Natural killer cell treated with Interleukin-12 subunit alpha and Interleukin-12 subunit beta and Interleukin-15 and Interleukin-18, amount 100 ng/mL, for 72 hours (primary cell): ENCODE measurements at regions not wholly inside any gene's neighbourhood (a gene's known extent, or its start where the extent isn't known, plus 50 kb on each side); places are given as distances from the start of the nearest gene placed in this dataset.

Experiments
- ATAC-seq, 2 donors: fragments of 150-1000 bp; cut with Tn5 transposase in 1 of 2; sonication (Bioruptor Pico), chemical (Tn5 transposase) in 1 of 2; 2 replicates each; pipeline ENCODE4 v1.10.0; 2021
- DNase-seq: peaks from one replicate; pipeline ENCODE4 v3.0.0; 2022; ENCODE audit warnings: low spot score
- H3K27ac Mint-ChIP-seq, 2 donors: 1 replicate in 1 of 2; 2 replicates in 1 of 2; pipeline ENCODE4 v1.8.0; 2022; ENCODE audit warnings: mixed read lengths in 2 of 2, mild to moderate bottlenecking in 1 of 2, moderate library complexity in 1 of 2
- H3K27me3 Mint-ChIP-seq, 2 donors: 1 replicate in 1 of 2; 2 replicates in 1 of 2; pipeline ENCODE4 v1.8.0; 2022; ENCODE audit warnings: mixed read lengths in 2 of 2
- H3K36me3 Mint-ChIP-seq: one replicate; pipeline ENCODE4 v1.8.0; 2022; ENCODE audit warnings: mixed read lengths
- H3K4me1 Mint-ChIP-seq, 2 donors: 1 replicate in 1 of 2; 2 replicates in 1 of 2; pipeline ENCODE4 v1.8.0; 2022; ENCODE audit warnings: low read depth in 2 of 2, mixed read lengths in 2 of 2, mild to moderate bottlenecking in 1 of 2
- H3K4me3 Mint-ChIP-seq: one replicate; pipeline ENCODE4 v1.8.0; 2022; ENCODE audit warnings: mixed read lengths
- H3K9me3 Mint-ChIP-seq: 2 replicates; pipeline ENCODE4 v1.8.0; 2022; ENCODE audit warnings: mixed read lengths

- no peak overlapping the region for H3K4me3 Mint-ChIP-seq
- H3K36me3 Mint-ChIP-seq: no peaks in the 10 kb centered on the region
- peaks cover 17 to 33% of the 10 kb centered on the region in 2 donors for H3K27me3 Mint-ChIP-seq
- no peak overlapping the region for H3K27ac Mint-ChIP-seq
- H3K4me1 Mint-ChIP-seq: no peaks in the 10 kb centered on the region
- no peaks in the 10 kb centered on the region for H3K9me3 Mint-ChIP-seq
- DNase-seq: no peak
- ATAC-seq: no peak
Measured at GRCh38 chr1:115217150-115218033, 120.7 kb downstream of the NGF start.

GRCh38 chr1:115215703-115216521, 122.1 kb downstream of the NGF start:
- Mint-ChIP-seq H3K4me3 (no peak overlapping the region), H3K36me3 (no peaks in the 10 kb centered on the region), H3K27ac (no peak overlapping the region), H3K4me1 (no peaks in the 10 kb centered on the region), H3K9me3 (no peaks in the 10 kb centered on the region), H3K27me3 (peaks cover 17 to 33% of the 10 kb centered on the region in 2 donors)
- DNase-seq (no peak), ATAC-seq (no peak)

- H3K27ac Mint-ChIP-seq: no peak overlapping the region
- no peak for ATAC-seq
- H3K27me3 Mint-ChIP-seq: peaks cover 17 to 33% of the 10 kb centered on the region in 2 donors
- no peaks in the 10 kb centered on the region for H3K36me3 Mint-ChIP-seq
- no peaks in the 10 kb centered on the region for H3K9me3 Mint-ChIP-seq
- no peak overlapping the region for H3K4me3 Mint-ChIP-seq
- no peak for DNase-seq
- no peaks in the 10 kb centered on the region for H3K4me1 Mint-ChIP-seq
Measured at GRCh38 chr1:115215110-115215509, 122.9 kb downstream of the NGF start.

GRCh38 chr1:115214098-115214497, 124.0 kb downstream of the NGF start:
- peaks cover 18 to 28% of the 10 kb centered on the region in 2 donors for H3K27me3 Mint-ChIP-seq
- no peaks in the 10 kb centered on the region for H3K9me3 Mint-ChIP-seq
- DNase-seq: no peak
- H3K36me3 Mint-ChIP-seq: no peaks in the 10 kb centered on the region
- H3K27ac Mint-ChIP-seq: no peak overlapping the region
- no peak for ATAC-seq
- no peaks in the 10 kb centered on the region for H3K4me1 Mint-ChIP-seq
- no peak overlapping the region for H3K4me3 Mint-ChIP-seq

GRCh38 chr1:115213130-115213529, 123.8 kb upstream of the TSPAN2 start:
- Mint-ChIP-seq H3K4me1 (no peaks in the 10 kb centered on the region), H3K9me3 (no peaks in the 10 kb centered on the region), H3K4me3 (no peak overlapping the region), H3K27ac (no peak overlapping the region), H3K36me3 (no peaks in the 10 kb centered on the region), H3K27me3 (peaks cover 18 to 28% of the 10 kb centered on the region in 2 donors)
- no peak for DNase-seq
- ATAC-seq: no peak

- H3K27me3 Mint-ChIP-seq: peaks cover 15 to 28% of the 10 kb centered on the region in 2 donors
- H3K27ac Mint-ChIP-seq: no peak overlapping the region
- H3K36me3 Mint-ChIP-seq: no peaks in the 10 kb centered on the region
- ATAC-seq (no peak), DNase-seq (no peak)
- no peaks in the 10 kb centered on the region for H3K9me3 Mint-ChIP-seq
- H3K4me3 Mint-ChIP-seq: no peak overlapping the region
- H3K4me1 Mint-ChIP-seq: no peaks in the 10 kb centered on the region
Measured at GRCh38 chr1:115211071-115211745, 121.9 kb upstream of the TSPAN2 start.

GRCh38 chr1:115210302-115210711, 121.0 kb upstream of the TSPAN2 start:
- no peak for DNase-seq
- Mint-ChIP-seq H3K4me1 (no peaks in the 10 kb centered on the region), H3K9me3 (no peaks in the 10 kb centered on the region), H3K27ac (no peak overlapping the region), H3K36me3 (no peaks in the 10 kb centered on the region), H3K27me3 (peaks cover 15 to 28% of the 10 kb centered on the region in 2 donors), H3K4me3 (no peak overlapping the region)
- no peak for ATAC-seq

- ATAC-seq (no peak), DNase-seq (no peak)
- peaks cover 10 to 47% of the 10 kb centered on the region in 2 donors for H3K27me3 Mint-ChIP-seq
- H3K4me1 Mint-ChIP-seq: no peaks in the 10 kb centered on the region
- H3K27ac Mint-ChIP-seq: no peak overlapping the region
- H3K4me3 Mint-ChIP-seq: no peak overlapping the region
- H3K9me3 Mint-ChIP-seq: peaks cover 8% of the 10 kb centered on the region
- H3K36me3 Mint-ChIP-seq: peaks cover 10% of the 10 kb centered on the region
Measured at GRCh38 chr1:115204513-115204912, 115.2 kb upstream of the TSPAN2 start.

GRCh38 chr1:115203287-115203686, 114.0 kb upstream of the TSPAN2 start:
- no peak for DNase-seq
- Mint-ChIP-seq H3K9me3 (peaks cover 8% of the 10 kb centered on the region), H3K27ac (no peak overlapping the region), H3K4me3 (no peak overlapping the region), H3K36me3 (peaks cover 10% of the 10 kb centered on the region), H3K27me3 (peaks cover 10 to 57% of the 10 kb centered on the region in 2 donors), H3K4me1 (no peaks in the 10 kb centered on the region)
- no peak for ATAC-seq

- no peak overlapping the region for H3K4me3 Mint-ChIP-seq
- no peak overlapping the region for H3K27ac Mint-ChIP-seq
- ATAC-seq: no peak
- H3K27me3 Mint-ChIP-seq: peaks cover 16 to 62% of the 10 kb centered on the region in 2 donors
- H3K9me3 Mint-ChIP-seq: peaks cover 8% of the 10 kb centered on the region
- H3K36me3 Mint-ChIP-seq: peaks cover 10% of the 10 kb centered on the region
- DNase-seq: no peak
- no peaks in the 10 kb centered on the region for H3K4me1 Mint-ChIP-seq
Measured at GRCh38 chr1:115201598-115201997, 112.3 kb upstream of the TSPAN2 start.

- no peak for DNase-seq
- peaks cover 10% of the 10 kb centered on the region for H3K36me3 Mint-ChIP-seq
- H3K4me1 Mint-ChIP-seq: no peaks in the 10 kb centered on the region
- peaks cover 8% of the 10 kb centered on the region for H3K9me3 Mint-ChIP-seq
- no peak for ATAC-seq
- H3K4me3 Mint-ChIP-seq: no peak overlapping the region
- no peak overlapping the region for H3K27ac Mint-ChIP-seq
- H3K27me3 Mint-ChIP-seq: peaks cover 16 to 71% of the 10 kb centered on the region in 2 donors
Measured at GRCh38 chr1:115199416-115200132, 110.3 kb upstream of the TSPAN2 start.

GRCh38 chr1:115198938-115199337, 109.6 kb upstream of the TSPAN2 start:
- H3K4me1 Mint-ChIP-seq: no peaks in the 10 kb centered on the region
- no peak overlapping the region for H3K4me3 Mint-ChIP-seq
- no peak for DNase-seq
- no peak for ATAC-seq
- peaks cover 8% of the 10 kb centered on the region for H3K9me3 Mint-ChIP-seq
- peaks cover 10% of the 10 kb centered on the region for H3K36me3 Mint-ChIP-seq
- peaks cover 20 to 71% of the 10 kb centered on the region in 2 donors for H3K27me3 Mint-ChIP-seq
- no peak overlapping the region for H3K27ac Mint-ChIP-seq

- Mint-ChIP-seq H3K27ac (no peak overlapping the region), H3K4me3 (no peak overlapping the region), H3K36me3 (no peaks in the 10 kb centered on the region), H3K9me3 (no peaks in the 10 kb centered on the region), H3K27me3 (peaks cover 28 to 60% of the 10 kb centered on the region in 2 donors), H3K4me1 (no peaks in the 10 kb centered on the region)
- no peak for ATAC-seq
- DNase-seq: no peak
Measured at GRCh38 chr1:115196296-115196695, 107.0 kb upstream of the TSPAN2 start.
